ENCODE measurements at regions not wholly inside any gene's neighbourhood (a gene's known extent, or its start where the extent isn't known, plus 50 kb on each side); places are given as distances from the start of the nearest gene placed in this dataset.

- DNase-seq, result no peak
Measured at GRCh38 chr12:114302606-114303315, 103.2 kb downstream of the TBX5 start.

DNA sequence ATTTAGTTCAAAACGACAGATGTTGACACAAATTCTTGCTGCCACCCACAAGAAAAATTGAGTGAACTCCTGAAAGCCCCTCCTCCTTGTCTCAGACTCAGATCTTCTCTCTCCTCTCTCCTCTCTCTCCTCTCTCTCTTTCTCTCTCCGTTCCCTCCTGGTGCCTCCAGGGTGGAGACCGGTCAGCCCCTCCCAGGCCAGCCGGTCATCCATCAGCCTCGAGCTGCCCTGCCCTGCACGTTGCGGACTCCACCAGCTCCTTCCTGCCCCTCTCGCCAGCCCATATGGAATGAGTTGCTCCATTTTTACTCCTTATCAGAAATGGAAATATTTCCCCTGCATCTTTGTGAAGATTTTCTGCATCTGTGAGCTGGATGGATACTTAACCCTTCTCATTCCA lies 103.8 kb downstream of the TBX5 start:
- no peak for DNase-seq

- DNase-seq, result no peak
Measured at GRCh38 chr12:114294303-114294685, 111.7 kb downstream of the TBX5 start.

DNA sequence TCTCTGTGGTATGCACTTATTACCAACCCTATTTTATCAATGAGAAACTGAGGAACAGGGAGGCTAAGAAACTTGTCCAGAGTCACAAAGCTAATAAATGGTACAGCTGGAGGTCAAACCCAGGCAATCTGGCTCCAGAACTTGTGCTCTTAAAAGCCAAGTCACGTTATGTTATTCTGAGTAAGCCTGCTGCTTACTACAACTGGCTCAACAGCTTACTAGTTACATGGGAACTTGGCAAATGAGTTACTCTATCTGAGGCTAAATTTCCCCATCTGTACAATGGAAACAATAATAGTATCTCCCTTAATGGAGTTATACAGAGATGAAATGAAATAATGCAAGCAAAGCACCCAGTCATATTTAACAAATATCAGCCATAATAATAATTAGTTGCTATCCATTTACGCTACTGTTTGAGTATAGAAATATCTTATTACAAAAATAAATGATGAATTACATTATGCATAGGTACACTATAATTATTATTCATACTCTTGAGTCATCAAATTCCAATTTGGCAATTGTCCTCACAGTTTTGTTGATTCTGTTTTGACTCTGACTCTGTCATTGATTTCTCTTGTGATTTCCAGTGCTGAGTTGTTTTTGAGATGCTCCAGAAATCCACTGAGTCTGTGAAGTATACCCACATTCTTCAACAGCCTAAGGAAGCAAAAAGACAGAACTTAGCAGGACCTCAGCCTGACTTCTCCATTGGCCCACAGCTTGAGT lies 112.2 kb downstream of the TBX5 start:
- no peak for DNase-seq

DNA sequence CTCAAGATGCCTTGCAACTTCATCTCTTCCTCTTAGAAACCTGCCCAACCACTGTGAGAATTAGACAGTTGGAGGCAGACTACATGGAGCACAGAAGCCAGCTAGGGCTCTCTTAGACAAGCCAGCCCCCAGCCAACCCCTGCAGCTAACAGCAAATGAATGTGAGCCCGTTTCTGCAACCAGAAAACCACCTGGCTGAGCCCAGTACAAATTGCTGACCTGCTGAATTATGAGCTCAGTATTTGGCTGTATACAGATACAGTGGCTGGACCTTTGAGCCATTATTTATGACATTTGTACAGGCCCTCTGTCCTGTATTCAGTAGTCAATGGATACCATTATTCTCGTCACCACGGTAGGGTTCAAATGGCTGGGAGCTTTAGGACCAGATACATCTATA lies 112.9 kb downstream of the TBX5 start:
- no peak for DNase-seq

DNA sequence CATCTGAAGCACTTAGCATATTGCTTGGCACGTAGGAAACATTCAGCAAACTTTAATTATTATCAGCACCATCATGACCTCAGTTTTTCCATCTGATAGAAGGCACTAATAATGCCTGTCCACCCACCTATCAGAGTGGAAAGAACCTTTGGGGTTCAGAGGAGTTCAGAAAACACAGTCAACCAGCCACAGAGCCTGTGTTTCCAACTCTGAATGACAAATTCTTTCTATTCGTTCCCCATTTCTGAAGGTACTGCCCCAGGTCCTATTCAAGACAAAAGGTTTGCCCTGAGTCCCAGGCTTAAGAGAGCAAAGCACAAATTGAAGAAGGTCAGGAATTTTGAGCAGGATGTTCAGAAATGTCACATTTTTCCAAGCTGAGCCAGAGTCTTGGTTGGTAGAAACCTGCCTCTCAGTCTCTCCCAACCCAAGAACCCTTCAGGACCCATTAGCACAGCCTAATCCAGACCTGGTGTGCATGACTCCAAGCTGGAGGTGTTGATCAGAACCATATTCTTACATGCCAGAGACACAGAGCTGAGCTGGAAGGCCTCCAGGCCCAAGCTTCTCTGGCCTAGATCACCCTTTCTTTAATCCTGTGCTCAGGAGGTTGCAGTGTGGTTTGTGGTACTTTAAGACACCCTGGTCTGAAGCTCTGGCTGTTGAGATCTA lies 114.4 kb downstream of the TBX5 start:
- DNase-seq, result no peak

- DNase-seq, result no peak
Measured at GRCh38 chr12:114287821-114288525, 118.0 kb downstream of the TBX5 start.

DNA sequence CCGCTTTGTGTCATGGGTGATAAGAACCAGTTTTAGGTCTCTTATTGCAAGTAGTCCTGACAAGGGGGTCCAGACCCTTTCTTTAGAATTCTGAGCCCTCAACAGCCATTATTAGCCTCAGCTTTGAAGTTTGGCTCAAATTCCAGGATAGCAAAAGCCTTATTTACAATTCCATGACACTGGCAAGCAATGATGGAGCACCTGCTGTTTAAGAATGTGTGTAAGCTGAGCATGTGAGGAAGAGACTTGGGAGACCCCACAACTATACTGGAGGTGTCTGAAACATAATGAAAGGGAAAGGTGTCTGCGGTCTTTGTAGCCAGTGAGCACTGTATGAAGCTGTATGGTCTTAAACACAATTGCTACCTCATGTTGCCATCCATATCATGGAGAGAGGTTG lies 119.8 kb downstream of the TBX5 start:
- no peak for DNase-seq

- no peak for DNase-seq
Measured at GRCh38 chr12:114285554-114285953, 120.4 kb downstream of the TBX5 start.

- DNase-seq, result no peak
Measured at GRCh38 chr12:114284041-114284440, 121.9 kb downstream of the TBX5 start.

DNA sequence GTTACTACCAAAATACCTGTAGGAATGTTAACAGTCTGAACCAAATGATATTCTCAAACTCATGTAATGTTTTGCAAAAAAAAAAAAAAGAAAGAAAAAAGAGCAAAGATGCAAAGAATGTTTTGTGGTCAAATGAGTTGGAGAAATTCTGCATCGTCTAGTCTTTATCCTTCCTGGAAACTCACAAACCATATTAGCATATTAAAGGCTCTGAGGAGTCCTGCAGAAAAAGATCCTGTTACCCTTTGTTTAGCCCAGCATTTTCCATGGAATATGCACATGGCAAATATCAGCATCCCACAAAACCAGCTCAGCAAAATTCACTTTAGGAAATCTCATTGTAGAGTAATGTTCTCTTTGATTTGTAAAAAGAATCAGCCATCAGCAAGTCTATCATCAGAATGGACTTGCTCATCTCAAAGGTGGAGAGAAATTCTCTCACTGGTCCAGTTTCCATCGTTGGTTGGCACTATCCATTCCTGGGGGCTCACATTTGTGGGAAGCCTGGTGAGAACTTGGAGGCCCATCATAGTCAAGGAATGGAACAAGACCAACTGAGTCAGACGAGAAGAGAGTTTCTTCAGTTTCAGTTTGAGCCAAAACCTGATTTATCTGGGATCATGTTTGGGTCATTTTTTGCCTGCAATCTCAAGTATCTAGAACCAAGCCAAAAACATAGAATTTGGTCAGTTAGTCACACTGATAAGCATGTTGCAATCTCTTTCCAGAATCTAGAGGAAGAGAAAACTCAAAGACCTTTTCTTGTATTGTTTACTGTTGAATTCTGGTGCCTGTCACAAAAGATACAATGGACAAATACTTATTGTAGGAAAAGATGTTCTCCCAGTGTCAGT lies 129.8 kb downstream of the TBX5 start:
- DNase-seq, result no peak

DNA sequence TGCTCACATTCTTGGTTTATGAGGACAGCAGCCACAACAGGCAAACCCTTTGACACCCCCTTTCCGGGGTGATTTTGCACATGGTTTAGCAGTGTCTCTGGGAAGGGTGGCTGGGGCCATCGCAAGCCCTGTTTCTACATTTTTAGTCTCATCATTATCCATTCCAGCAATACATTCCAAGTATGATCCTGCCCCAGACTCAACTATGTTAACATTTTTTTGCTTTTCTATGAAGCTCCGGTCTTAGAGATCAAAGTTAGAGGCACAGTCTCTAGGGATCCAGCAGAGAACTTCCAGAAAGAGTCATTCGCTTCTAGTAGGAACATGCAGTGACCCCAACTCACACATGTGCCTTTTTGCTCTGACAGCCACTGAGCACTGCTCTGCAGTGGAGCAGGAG lies 130.9 kb downstream of the TBX5 start:
- no peak for DNase-seq

GRCh38 chr12:114274131-114274530 lies 131.8 kb downstream of the TBX5 start:
- no peak for DNase-seq

GRCh38 chr12:114272605-114273004 lies 133.3 kb downstream of the TBX5 start:
- no peak for DNase-seq

GRCh38 chr12:114272071-114272470 lies 133.9 kb downstream of the TBX5 start:
- DNase-seq, result no peak

GRCh38 chr12:114269153-114269552 lies 136.8 kb downstream of the TBX5 start:
- no peak for DNase-seq

- DNase-seq, result no peak
Measured at GRCh38 chr12:114266536-114266935, 139.4 kb downstream of the TBX5 start.

GRCh38 chr12:114265036-114265435 lies 140.9 kb downstream of the TBX5 start:
- DNase-seq, result no peak

DNA sequence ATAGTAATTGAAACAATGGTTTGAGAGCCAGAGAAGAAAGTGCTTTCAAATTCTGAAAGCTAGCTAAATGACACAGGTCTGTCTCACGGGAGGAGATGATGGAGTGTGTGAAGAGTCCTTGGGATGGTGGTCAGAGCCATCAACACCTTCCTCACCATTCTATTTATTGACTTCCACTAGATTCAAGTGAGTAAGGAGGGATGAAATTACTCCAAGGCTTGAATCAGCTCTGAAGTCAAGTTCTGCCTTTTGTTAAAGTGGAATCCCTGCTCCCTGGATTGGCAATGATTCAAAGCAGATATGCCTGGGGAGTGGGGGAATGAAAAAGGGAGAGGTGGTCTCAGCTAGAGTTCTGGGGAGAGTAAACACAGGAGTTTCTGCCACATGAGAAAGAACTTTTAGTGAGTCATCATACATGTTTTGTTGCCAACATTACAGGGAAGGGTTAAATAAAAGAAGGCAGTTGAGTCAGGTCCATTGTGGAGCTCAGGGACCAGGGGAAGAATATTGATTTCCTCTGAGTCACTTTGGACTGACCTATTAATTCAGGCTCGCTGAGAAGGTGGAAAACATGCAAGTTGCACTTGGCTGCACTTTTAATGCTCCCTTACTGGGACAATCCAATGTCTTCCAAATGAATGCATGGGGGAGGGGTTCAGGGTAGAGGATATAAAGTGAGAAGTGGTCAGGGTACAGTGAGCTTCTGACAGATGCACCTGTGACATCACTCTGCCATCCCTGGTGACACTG lies 142.7 kb downstream of the TBX5 start:
- no peak for DNase-seq

DNA sequence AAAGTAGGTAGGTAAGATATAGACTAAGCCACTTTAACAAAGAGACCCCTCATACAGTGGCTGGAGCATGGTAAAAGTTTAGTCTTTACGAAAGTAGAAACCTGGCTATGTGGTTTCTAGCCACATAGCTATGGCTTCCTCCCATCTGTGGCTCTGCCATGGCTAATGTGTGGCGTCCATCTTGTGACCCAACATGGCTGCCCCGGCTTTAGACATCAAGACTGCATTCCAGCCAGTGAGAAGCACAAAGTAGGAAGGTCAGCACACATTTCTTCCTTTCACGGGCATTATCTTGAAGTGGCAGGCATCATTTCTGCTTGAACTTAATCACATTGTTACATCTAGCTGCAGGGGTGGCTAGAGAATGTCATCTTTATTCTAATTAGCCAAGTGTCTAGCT lies 148.3 kb downstream of the TBX5 start:
- DNase-seq, result no peak

DNA sequence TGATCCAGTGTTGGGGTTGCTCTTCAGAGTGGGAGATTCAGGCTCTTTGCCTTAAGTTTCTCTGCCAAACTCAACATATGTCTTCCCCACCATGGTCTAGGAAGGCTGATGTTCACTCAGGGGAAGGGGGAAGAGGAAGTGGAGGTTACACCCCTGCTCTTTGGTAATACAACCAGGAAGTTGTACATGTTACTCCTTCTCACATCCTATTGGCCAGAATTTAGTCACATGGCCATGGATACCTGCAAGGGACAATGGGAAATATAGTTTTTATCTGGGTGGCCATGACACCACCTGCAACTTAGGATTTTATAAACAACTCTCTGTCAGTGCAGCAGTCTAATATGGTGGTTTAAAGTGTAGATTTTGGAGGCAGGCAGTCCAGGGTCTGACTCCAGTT lies 150.9 kb downstream of the TBX5 start:
- DNase-seq, result no peak
